ENCODE measurements at regions not wholly inside any gene's neighbourhood (a gene's known extent, or its start where the extent isn't known, plus 50 kb on each side); places are given as distances from the start of the nearest gene placed in this dataset.

DNA sequence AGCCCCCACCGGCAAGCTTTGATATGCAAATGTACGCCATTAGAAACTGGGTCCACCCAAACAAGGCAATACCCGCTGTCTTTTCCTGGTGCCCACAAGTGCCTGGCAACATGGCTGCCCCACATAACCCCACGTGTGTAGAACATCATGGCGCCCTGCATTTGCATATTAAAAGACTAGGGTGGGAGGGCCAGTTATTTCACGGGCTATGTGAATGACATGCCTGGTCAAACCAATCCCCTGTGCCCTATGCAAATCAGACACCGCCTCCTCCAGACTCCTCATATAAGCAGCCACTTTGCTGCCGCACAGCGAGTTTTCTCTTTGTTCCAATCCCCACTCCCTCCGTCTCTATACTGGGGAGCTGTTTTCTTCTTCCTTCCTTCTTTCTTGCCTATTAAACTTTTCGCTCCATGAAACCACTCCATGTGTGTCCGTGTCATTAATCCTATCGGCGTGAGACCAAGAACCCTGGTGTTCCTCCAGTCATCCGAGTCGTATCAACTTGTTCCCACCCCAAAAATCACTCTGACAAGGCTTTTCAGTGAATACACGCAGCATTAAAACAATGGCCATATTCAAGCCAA, 112.6 kb upstream of the SORBS2 start:
- DNase-seq (ENCODE audit: low spot score), result no peak

DNA sequence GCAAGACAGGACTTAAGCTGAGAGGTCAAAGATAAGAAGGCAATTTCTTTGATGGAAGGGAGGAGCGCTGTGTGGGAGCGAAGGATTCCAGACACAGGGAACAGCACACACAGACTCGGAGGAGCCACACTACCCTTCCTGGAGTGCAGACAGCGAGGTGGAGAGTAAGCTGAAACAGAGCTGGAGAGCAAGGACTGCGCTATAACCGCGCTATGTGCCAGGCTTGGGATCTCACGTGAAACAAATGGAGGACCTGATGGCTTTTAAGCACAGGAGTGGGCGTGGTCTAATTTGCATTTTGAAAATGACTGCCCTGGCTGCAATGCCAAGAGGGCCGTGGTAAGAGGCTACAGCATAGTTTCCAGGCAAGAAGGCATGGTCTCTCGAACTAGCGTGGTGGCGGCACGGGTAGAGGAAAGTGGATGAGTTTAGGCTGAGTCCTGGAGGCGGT, 113.9 kb upstream of the SORBS2 start:
- DNase-seq (ENCODE audit: low spot score), result no peak

DNA sequence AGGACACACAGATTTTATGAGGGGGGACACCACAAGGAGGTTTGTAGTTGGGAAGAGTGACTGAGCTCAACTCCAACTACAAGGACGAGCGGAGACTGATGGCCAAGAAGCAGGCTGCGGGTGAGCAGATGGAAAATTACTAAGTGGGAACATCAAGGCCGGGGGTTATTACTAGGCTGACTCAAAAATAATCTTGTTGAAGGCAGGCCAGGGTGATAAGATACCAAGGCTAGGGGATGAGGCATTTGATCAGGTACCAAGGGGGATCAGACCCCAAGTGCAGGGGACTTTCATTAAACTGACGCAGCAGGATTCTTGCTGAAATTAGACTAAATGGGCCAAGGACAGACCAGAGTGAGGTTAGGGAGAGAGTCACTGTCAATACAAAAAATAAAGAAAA, 119.4 kb upstream of the SORBS2 start:
- DNase-seq (ENCODE audit: low spot score), result no peak

DNA sequence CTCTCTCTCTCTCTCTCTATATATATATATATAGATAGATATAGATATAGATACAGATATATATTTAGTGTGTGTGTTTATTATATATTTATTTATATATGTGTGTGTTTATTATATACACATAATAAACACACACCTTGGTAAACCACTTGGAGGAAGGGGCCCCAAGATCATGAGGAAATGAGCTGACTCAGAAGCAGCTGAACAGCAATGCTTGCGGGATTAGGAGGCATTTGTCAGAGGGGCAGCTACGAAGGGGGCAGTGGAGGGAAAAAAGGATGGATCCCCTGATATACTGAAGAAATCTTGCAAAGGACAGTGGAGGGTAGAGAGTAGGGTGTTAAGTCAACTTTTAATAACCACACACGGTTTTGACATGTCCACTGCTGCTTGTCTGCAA, 120.0 kb upstream of the SORBS2 start:
- DNase-seq (ENCODE audit: low spot score), result no peak

DNA sequence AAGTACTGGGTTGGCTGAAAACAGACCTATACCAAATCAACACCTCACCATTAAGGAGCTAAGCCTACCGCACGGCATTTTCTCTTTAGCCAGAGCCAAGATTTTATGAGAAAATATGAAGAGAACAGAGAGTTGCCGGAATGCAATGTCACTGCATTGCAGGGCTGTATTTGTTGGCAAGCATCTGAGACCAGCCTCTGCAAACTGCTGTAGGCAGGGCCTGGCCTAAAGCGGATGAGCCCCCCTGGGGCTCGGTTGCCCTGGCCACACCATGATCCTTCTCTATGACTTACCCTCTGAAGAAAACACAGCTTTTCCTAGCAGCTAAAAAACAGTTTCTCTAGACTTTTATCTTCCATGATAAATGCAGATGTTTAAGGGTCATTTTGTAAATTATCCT, 120.5 kb upstream of the SORBS2 start:
- no peak for DNase-seq (ENCODE audit: low spot score)

DNA sequence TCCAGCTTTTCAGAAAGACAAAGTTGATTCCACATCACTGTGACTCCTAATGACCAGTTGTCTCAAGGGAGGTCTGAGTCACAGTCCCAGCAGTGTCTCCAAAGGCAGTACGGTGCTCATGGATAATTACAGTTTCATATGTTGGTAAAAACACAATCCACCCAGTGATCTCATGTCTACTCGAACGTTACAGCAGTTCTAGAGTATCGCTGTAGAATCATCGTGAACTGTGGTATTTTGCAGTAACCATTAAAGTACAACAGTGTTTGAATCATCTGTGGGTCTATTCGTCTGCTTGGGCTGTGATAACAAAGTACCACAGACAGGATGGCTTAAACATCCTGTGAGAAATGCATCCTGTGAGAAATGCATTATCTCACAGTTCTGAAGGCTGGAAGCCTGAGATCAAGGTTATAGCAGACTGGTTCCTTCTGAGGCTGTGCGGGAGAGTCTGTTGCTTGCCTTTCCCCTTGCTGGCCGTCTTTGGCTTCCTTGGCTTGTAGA, 121.1 kb upstream of the SORBS2 start:
- no peak for DNase-seq (ENCODE audit: low spot score)

DNA sequence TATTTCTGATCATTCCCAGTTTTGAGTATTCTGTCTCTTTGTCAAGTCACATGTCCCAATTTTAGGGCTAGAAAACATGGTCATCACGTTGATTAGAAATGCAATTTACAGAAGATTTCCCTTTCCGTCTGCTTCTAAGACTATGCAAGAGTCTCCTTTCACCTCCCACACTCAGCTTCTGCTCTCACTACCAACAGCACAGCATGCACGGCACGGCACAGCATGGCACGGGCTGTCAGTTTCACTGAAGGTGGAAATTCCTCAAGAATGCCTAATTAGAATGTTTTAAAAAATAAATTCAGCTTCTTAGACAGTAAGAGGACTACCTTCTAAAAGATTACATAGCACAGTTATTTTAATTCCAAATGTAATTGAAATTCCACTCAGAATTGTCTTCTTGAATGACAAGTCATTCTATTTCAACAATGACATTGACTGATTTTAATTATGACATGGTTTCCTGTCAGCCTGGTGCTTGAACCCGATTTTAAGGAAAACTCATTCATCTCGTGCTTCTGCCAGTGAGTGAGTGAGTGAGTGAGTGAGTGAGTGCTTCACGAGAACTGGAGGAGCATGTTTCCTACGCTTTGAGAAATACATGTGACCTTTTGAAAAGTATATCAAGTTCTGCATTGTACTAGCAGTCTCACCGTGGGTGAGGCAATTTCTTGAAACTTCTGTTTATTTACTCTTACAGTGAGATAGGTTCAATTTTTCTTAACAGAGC, 124.8 kb upstream of the SORBS2 start:
- no peak for DNase-seq (ENCODE audit: low spot score)

DNA sequence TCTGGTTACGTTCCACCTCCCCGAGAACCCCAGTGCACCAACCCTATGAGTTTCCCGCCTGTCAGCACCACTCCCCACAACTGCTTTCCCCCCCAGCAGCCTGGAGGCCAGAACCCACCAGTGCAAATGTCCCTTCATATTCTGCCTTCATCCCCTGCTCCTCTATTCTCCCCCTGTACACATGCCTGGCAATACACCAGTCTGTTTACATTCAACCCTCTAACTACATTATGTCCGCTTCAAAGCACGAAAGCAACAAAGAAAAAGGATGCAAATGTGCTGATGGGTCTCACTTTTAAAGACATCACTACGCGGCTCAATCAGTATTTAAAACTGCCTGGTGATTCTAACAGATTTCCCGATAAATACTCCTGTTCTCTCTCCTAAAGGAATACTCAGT, 126.7 kb upstream of the SORBS2 start:
- DNase-seq (ENCODE audit: low spot score), result no peak

DNA sequence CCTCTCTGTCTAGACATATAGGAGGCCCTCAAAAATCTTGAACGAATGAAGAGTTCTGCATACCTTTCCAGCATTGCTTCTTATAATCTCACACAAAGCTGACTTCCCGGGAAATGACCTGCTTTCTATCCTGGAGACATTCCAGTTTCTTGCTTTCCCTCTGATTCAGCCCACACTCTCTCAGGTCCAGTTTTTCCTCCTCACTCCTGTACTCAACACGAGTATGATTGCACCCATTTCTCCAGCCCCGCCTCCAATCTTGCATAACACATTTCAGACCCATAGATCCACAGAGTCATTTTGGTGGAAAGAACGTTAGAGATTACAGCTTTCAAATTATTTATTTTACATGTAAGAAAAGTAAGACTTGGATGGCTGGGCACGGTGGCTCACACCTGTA, 127.5 kb upstream of the TLR3 start:
- DNase-seq (ENCODE audit: low spot score), result no peak

DNA sequence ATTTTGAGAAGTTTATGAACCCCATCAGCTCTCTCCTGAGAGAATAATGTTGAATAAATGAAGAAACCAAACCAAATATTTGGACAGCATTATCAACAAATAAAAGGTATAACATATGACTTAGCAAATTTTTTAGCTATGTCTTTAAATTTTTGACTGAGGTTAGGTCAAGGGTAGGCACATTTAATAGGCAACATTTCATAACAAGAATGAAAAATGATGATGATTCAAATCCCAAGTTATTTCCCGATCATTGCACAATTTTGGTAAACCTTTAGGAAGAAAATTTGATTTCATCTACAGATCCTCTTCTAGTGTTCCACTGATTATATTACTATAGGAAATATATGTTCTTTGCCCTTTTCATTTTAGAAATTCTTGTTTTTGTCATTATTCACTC, 123.7 kb upstream of the TLR3 start:
- DNase-seq (ENCODE audit: low spot score), result no peak

DNA sequence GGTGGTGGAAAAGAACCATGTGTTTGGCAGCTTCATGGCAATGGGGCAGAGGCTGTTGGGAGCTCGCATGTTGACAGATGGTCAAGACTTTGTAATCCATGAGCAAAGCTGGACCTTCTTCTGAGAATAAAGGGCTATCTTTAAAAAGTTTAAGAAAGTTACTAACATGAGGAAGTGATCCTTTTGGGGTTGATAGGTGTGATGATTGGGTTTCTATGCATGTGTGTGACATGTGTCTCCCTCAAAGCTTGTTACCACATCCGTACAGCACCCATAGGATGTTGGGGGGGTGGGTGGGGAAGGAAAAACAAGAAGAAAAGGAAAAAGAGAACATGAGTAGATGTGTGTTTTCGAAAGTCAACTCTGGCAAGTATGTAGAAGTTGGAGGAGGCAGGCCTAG, 123.0 kb upstream of the TLR3 start:
- DNase-seq (ENCODE audit: low spot score), result no peak

DNA sequence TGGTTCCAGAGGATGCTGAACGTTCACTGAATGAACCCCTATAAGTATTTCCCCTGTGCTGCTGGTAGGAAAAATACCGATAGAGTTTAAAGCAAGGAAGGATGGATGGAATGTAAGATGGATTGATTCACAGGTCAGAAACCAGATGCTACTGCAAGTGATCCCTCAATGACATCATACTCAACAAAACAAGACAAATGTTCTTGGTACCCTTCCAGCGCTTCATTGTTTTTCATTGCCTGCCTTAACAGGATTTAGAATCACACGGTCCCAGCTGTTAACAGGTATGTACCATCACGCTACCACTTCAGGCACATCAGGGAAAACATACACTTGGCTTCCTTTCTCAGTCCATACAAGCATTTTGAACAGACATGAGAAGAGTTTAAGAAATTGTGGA, 118.1 kb upstream of the TLR3 start:
- DNase-seq (ENCODE audit: low spot score), result no peak

DNA sequence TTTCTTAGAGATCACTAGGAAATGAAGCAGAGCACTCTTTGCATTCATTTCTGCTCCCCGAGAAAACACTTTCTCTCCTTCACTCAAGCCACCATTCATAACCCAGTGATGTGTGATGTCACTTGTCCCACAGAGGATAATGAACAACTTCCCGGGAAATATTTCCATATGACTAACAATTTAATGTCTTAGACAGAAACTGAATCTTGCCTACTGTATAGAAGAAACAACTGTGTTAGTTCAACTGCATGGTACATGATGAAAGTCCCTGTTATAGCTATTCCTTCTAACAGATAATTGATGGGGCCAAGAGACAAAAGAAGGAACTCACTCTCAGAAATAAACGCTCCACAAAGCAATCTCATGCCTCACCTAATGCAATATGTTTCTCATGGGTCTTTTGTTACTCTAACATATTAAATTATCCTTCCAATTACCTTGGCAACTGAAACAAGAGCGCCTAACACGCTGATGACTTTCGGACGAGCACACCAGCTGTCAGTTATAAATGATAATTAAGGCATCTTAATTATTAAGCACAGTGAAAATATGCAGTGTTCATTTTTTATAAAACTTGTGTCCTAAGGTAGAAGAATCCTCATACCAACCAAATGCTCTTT, 113.7 kb upstream of the TLR3 start:
- no peak for DNase-seq (ENCODE audit: low spot score)

DNA sequence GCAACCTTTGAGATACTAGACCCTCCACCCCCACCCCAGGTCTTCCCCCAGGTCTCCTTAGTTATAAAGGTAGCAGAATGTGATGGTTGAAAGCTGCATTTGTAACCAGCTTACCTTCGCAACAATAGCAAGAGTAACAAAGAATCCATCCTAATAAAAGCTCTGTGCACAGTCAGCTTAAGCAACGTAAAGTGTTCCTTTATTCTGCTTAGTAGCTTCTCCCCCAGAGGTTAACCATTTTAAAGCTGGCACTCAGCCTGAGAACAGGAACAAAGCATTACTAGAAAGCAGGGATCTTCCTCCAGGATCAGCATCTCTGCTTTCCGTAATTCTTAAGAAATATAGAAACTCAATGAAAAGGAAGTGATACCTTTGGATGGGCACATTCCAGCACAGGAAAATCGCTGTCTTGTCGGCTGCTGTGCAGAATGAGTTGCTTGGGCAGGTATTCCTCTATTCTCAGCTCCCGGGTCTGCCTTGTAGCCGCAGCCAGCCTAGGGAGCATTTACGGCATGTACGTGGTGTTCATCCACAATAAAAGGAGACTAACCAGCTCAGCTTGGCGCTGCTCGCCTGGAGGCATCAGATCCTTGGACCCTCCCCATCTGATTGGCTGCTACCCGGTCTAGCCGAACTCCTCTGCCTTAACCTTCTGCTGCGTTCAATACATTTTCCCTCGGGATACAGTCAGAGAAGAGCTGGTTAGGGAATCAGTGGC, 113.0 kb upstream of the TLR3 start:
- no peak for DNase-seq (ENCODE audit: low spot score)

DNA sequence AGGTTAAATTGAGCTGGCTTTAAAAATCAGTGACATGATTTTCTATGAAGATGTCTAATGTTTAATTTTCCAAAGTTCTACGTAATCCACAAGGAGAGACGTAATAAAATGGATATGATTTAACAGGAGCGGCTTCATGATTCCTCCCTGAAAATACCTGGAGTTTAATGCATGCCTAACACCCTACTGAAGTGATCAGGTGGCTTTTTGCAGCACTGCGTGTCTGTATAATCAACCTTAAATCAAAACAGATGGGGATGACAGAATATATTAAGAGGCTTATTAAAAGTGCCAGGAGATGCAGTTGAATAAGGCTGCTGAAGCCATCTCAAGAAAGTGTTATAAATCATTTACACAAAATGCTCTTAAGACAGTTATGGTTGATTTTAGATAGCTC, 112.4 kb upstream of the TLR3 start:
- no peak for DNase-seq (ENCODE audit: low spot score)

DNA sequence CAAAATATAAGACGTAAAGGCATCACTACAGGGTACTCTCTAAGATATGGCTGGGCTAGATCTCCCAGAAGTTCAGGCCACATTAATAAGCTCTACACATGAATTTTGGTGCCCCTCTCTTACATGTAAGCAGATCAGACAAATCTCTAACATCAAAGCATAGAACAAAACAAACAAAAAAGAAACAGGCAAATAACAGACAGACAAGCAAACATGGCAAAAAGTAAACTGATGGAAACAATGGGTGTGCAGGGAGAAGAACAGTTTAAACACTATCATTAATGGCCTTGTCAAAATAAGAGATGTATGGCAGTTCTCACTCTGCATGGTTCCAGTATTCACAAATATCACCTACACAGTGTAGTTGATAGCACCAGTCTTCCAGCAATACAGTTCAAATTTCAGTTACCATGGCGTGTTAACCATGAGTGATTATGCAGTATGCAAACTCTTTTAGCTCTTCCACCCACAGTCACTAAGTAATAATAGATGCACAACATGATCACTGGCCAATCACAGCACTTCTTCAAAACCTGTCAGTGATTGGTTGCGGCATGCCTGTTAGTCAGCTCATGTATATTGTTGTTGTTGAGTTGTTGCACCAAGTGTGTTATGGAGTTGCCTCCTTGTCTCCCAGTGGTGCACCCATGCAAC, 110.7 kb upstream of the TLR3 start:
- no peak for DNase-seq (ENCODE audit: low spot score)

DNA sequence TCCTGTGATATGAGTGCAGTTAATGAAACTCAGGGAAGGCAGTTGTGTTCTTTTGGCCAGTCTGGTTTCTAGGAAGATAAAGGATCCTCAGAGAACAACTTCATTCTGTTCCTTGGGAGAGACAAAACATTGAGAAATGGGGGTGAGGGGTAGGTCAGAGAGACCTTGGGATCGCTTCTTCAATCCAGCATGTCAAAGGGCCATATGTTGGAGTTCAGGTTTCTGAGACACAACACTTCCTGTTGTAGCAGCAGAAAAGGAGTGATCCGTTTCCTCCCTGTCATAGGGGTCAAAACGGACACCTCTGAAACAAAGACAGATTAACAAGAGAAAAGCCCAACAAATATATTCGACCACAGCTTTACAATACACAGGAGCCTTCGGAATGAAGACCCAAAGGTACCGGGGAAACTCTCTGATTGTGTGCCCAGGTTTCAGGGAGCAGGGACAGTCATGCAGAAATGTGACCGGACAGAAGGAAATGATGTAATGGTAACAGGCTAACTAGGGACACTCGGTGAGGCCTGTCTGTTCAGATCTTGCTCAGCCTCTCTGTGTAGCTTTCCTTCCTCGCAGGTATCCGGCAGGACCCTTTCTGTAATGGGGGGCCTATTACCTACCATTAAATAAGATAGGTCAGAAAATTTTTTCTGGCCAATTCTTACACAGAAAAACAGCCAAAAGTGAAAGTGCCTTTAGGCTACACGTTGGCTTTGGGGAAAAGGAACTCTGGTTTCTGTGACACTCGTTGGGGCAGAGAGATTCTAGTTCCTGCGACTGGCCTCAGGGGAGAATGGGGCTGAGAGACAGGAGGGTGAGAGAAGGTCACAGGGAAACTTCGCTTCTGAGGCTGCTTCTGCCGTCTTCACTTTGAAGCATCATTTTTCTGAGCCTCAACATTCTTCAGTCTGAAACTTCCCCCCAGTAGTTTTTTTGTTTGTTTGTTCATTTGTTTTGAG, 103.3 kb upstream of the TLR3 start:
- DNase-seq (ENCODE audit: low spot score), result no peak

DNA sequence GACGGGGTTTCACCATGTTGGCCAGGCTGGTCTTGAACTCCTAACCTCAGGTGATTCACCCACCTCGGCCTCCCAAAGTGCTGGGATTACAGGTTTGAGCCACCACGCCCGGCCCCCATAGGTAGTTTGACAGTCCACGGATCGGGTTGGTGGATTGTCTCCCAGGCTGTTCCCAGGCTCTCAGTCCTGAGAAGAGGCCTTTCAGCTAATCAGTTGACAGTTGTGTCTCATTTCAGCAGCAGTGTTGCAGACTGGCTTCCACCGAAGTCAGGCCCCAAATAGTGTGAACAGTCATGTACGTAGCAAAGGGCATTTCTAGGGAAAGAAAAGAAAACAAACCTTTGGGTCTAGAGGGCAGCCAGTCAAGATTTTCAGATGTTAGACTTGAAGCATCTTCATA, 102.4 kb upstream of the TLR3 start:
- no peak for DNase-seq (ENCODE audit: low spot score)

DNA sequence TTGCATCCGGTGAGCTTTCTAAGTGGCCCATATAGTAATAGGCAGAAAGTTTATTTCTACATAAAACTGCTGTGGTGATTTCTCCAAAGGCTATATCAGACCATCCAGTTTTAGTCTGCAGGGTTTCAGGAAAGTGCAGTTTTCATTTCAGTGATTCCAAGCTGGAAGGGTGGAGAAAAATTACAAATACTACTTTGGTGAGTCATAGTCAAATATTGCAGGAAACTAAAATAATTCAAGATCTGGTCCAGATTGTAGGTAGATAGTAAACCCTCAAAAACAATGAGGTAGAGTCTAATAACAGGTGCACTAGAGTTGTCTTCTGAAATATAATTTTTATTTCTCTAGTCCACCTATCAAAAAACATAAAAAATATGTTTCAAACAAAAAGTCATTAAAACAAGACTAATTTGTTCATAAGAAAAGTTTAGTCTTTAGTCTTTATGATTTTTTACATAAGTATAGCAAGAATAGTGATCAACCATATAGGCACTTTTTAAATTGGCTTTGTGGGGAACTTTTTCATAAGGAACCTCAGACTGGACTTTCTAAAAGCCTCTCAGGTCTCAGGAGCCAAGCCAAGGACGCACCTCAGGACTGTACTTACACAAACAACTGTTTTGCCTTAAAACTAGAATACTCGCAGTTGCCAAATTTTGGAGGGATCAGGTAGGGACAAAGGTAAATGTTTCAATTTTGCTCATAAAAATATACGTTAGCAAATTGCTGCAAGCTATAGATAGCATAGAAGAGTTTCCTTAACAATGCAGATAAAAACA, 101.8 kb upstream of the TLR3 start:
- no peak for DNase-seq (ENCODE audit: low spot score)

DNA sequence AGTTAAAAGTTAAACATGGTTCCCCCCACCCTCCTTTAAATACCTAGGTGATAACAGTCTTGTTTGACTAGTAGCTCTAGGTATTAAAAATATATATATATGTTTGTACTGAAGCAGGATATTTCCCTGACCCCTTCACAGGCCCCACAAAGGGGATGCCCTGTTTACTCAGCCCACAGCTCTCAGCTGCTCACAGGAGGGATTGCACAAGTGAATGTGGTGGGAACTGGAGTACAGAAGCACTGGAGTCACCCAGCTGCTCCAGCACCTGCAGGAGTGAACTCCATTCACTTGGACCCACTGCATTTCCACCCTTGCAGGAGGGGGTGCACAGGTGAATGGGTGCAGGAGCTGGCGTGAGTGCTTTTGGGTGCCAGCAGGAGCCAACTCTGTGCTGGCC, 99.3 kb upstream of the TLR3 start:
- DNase-seq (ENCODE audit: low spot score), result no peak

Data from AG08396 (cell line).